ENCODE measurements at regions not wholly inside any gene's neighbourhood (a gene's known extent, or its start where the extent isn't known, plus 50 kb on each side); places are given as distances from the start of the nearest gene placed in this dataset.
"Not testable (repeated sequence)": the region's sequence is repeated elsewhere in the genome, so short reads cannot be mapped to it uniquely, and the experiment has no call there.

GRCh38 chr3:63097396-63097795 is 180.7 kb upstream of the SYNPR start:
- DNase-seq (ENCODE audit: low spot score), result no peak

GRCh38 chr3:63116922-63117321 is 161.2 kb upstream of the SYNPR start:
- DNase-seq (ENCODE audit: low spot score), result no peak

- no peak for DNase-seq (ENCODE audit: low spot score)
These were observed 154.0 kb upstream of the SYNPR start for GRCh38 chr3:63124090-63124489.

GRCh38 chr3:63126530-63126929 is 151.6 kb upstream of the SYNPR start:
- DNase-seq (ENCODE audit: low spot score), result no peak

GRCh38 chr3:63128380-63128779 is 149.7 kb upstream of the SYNPR start:
- DNase-seq (ENCODE audit: low spot score), result no peak

- no peak for DNase-seq (ENCODE audit: low spot score)
These were observed 147.5 kb upstream of the SYNPR start for GRCh38 chr3:63130625-63131024.

GRCh38 chr3:63132461-63133250 is 145.5 kb upstream of the SYNPR start:
- DNase-seq (ENCODE audit: low spot score), result no peak

- DNase-seq (ENCODE audit: low spot score), result no peak
These were observed 142.7 kb upstream of the SYNPR start for GRCh38 chr3:63135367-63135766.

- DNase-seq (ENCODE audit: low spot score), result not testable (repeated sequence)
These were observed 141.9 kb upstream of the SYNPR start for GRCh38 chr3:63136249-63136648.

GRCh38 chr3:63142681-63143080 is 135.4 kb upstream of the SYNPR start:
- DNase-seq (ENCODE audit: low spot score), result no peak

- DNase-seq (ENCODE audit: low spot score), result no peak
These were observed 132.0 kb upstream of the SYNPR start for GRCh38 chr3:63146154-63146553.

GRCh38 chr3:63150880-63151279 is 127.2 kb upstream of the SYNPR start:
- no peak for DNase-seq (ENCODE audit: low spot score)

GRCh38 chr3:63151897-63152296 is 126.2 kb upstream of the SYNPR start:
- no peak for DNase-seq (ENCODE audit: low spot score)

GRCh38 chr3:63159764-63160163 is 118.3 kb upstream of the SYNPR start:
- no peak for DNase-seq (ENCODE audit: low spot score)

- DNase-seq (ENCODE audit: low spot score), result no peak
These were observed 111.0 kb upstream of the SYNPR start for GRCh38 chr3:63167113-63167512.

- no peak for DNase-seq (ENCODE audit: low spot score)
These were observed 109.9 kb upstream of the SYNPR start for GRCh38 chr3:63168179-63168578.

GRCh38 chr3:63179862-63180522 is 98.1 kb upstream of the SYNPR start:
- no peak for DNase-seq (ENCODE audit: low spot score)

GRCh38 chr3:63192248-63192647 is 85.9 kb upstream of the SYNPR start:
- DNase-seq (ENCODE audit: low spot score), result no peak

- DNase-seq (ENCODE audit: low spot score), result peak; percentile 10
These were observed 84.5 kb upstream of the SYNPR start for GRCh38 chr3:63193647-63194046.

- no peak for DNase-seq (ENCODE audit: low spot score)
These were observed 78.5 kb upstream of the SYNPR start for GRCh38 chr3:63199606-63200005.

GRCh38 chr3:63202529-63202928 is 75.6 kb upstream of the SYNPR start:
- no peak for DNase-seq (ENCODE audit: low spot score)

- DNase-seq (ENCODE audit: low spot score), result no peak
These were observed 71.0 kb upstream of the SYNPR start for GRCh38 chr3:63207066-63207590.

- no peak for DNase-seq (ENCODE audit: low spot score)
These were observed 50.0 kb upstream of the SYNPR start for GRCh38 chr3:63228087-63228486.

Data from AG08395 (cell line).